PC-3 (cell line): ENCODE measurements at regions not wholly inside any gene's neighbourhood (a gene's known extent, or its start where the extent isn't known, plus 50 kb on each side); places are given as distances from the start of the nearest gene placed in this dataset.

Source experiments
- ATAC-seq: fragments of 200-7000 bp; cut with Tn5 transposase; 2 replicates; pipeline ENCODE4 v1.9.1; 2020; ENCODE audit warnings: mild to moderate bottlenecking, moderate library complexity
- BruUV-seq: library from RNA; stranded (reverse); fragments of 400-500 nt; replicated peaks from 2 replicates; lab custom pipeline; 2021; lab: Mats Ljungman, UMichigan
- CTCF ChIA-PET: fragments of 300-600 bp; sonication (Branson Sonifier 250); formaldehyde crosslinking; loops from one replicate; lab custom pipeline; 2022; ENCODE audit warnings: antibody characterized with exemption; lab: Charles Lee
- POLR2A ChIA-PET: fragments of 300-600 bp; sonication (Branson Sonifier 250); formaldehyde crosslinking; loops from one replicate; lab custom pipeline; 2022; ENCODE audit warnings: antibody characterized with exemption; ENCODE audit not compliant: unreplicated experiment; lab: Charles Lee
- DNase-seq: peaks from one replicate; pipeline ENCODE4 v3.0.0-alpha.2; 2015
- H2AFZ ChIP-seq: fragments of 300-600 bp; sonication (generic); 2 replicates; pipeline ENCODE4 v1.6.0; 2016; ENCODE audit warnings: antibody characterized with exemption, low read length
- H3F3A ChIP-seq: fragments of 300-600 bp; sonication (generic); one replicate; pipeline ENCODE4 v1.6.0; 2017; ENCODE audit warnings: antibody characterized with exemption, low read length, control low read depth, mild to moderate bottlenecking; ENCODE audit not compliant: unreplicated experiment
- H3K27ac ChIP-seq: fragments of 300-600 bp; sonication (generic); 2 replicates; pipeline ENCODE4 v1.5.1; 2016; ENCODE audit warnings: mild to moderate bottlenecking, low read length
- H3K27me3 ChIP-seq: fragments of 300-600 bp; sonication (generic); 2 replicates; pipeline ENCODE4 v1.6.1; 2016; ENCODE audit warnings: low read length, mixed read lengths
- H3K36me3 ChIP-seq: fragments of 300-600 bp; sonication (generic); 2 replicates; pipeline ENCODE4 v1.6.1; 2016; ENCODE audit warnings: low read depth, mixed run types, low read length, mixed read lengths
- H3K4me1 ChIP-seq: fragments of 300-600 bp; sonication (generic); 2 replicates; pipeline ENCODE4 v1.5.1; 2016; ENCODE audit warnings: low read length; ENCODE audit not compliant: insufficient read depth
- H3K4me2 ChIP-seq: fragments of 300-600 bp; sonication (generic); 2 replicates; pipeline ENCODE4 v1.6.0; 2016; ENCODE audit warnings: low read length
- H3K4me3 ChIP-seq: fragments of 300-600 bp; sonication (generic); 2 replicates; pipeline ENCODE4 v1.5.1; 2016; ENCODE audit warnings: mild to moderate bottlenecking, low read length, mixed read lengths
- H3K79me2 ChIP-seq: fragments of 300-600 bp; sonication (generic); 2 replicates; pipeline ENCODE4 v1.6.1; 2017; ENCODE audit warnings: low read length, mixed read lengths
- H3K9ac ChIP-seq: fragments of 300-600 bp; sonication (generic); 2 replicates; pipeline ENCODE4 v1.6.0; 2016; ENCODE audit warnings: mild to moderate bottlenecking, low read length
- H3K9me2 ChIP-seq: fragments of 300-600 bp; sonication (generic); replicated peaks from 2 replicates; pipeline ENCODE4 v1.6.1; 2016; ENCODE audit warnings: mixed run types, low read length, mixed read lengths
- H3K9me3 ChIP-seq: fragments of 300-600 bp; sonication (generic); 2 replicates; pipeline ENCODE4 v1.6.1; 2016; ENCODE audit warnings: low read length, mixed read lengths
- H4K20me1 ChIP-seq: fragments of 300-600 bp; sonication (generic); 2 replicates; pipeline ENCODE4 v1.6.1; 2016; ENCODE audit warnings: low read length, mixed read lengths
- CTCF ChIP-seq: fragments of 300-600 bp; sonication (generic); conservative IDR thresholded peaks from 2 replicates; pipeline ENCODE4 v1.5.1; 2017; ENCODE audit warnings: antibody characterized with exemption, low read depth, mild to moderate bottlenecking, low read length
- EZH2 ChIP-seq: fragments of 300-600 bp; sonication (generic); IDR thresholded peaks from one replicate; pipeline ENCODE4 v1.6.1; 2017; ENCODE audit warnings: antibody characterized with exemption, mild to moderate bottlenecking, low read length; ENCODE audit not compliant: unreplicated experiment
- EZH2phosphoT487 ChIP-seq: fragments of 300-600 bp; sonication (generic); IDR thresholded peaks from 2 replicates; pipeline ENCODE4 v1.6.1; 2018; ENCODE audit warnings: mild to moderate bottlenecking, antibody characterized with exemption, low read length, borderline replicate concordance
- intact Hi-C: fragments of 100-400 bp; cut with micrococcal nuclease; formaldehyde crosslinking; loops from 2 replicates; pipeline ENCODE4 v1.9.0; 2023

- H3K36me3 ChIP-seq = no peaks in the 10 kb centered on the region
- BruUV-seq = no TSS peak
- no peak overlapping the region for H3K9ac ChIP-seq
- H3K27me3 ChIP-seq = no peaks in the 10 kb centered on the region
- no peaks in the 10 kb centered on the region for H3K9me3 ChIP-seq
- no peak overlapping the region for H3K4me2 ChIP-seq
- ATAC-seq = no peak
- H3K4me1 ChIP-seq = no peaks in the 10 kb centered on the region
- intact Hi-C loops = no loop called here
- no peaks in the 10 kb centered on the region for H3K9me2 ChIP-seq
- no peaks in the 10 kb centered on the region for H4K20me1 ChIP-seq
- no peak overlapping the region for H2AFZ ChIP-seq
- POLR2A ChIA-PET = no interaction called here
- no peak for DNase-seq
- no peak for TF ChIP-seq EZH2
- H3K27ac ChIP-seq = no peak overlapping the region
- no peaks in the 10 kb centered on the region for H3F3A ChIP-seq
- H3K79me2 ChIP-seq = no peaks in the 10 kb centered on the region
- no peak overlapping the region for H3K4me3 ChIP-seq
- CTCF ChIA-PET = no interaction called here
Measured at GRCh38 chr16:85316944-85317343, 204.7 kb upstream of the CIBAR2 start.

GRCh38 chr16:85317704-85318103 is 205.4 kb upstream of the CIBAR2 start:
- Histone ChIP-seq H4K20me1 (no peaks in the 10 kb centered on the region), H3K4me2 (no peak overlapping the region), H3K9ac (no peak overlapping the region), H3K9me2 (no peaks in the 10 kb centered on the region), H3F3A (no peaks in the 10 kb centered on the region), H2AFZ (no peak overlapping the region), H3K27ac (no peak overlapping the region), H3K36me3 (no peaks in the 10 kb centered on the region), H3K4me3 (no peak overlapping the region), H3K79me2 (no peaks in the 10 kb centered on the region), H3K9me3 (no peaks in the 10 kb centered on the region), H3K27me3 (no peaks in the 10 kb centered on the region), H3K4me1 (no peaks in the 10 kb centered on the region)
- BruUV-seq = no TSS peak
- POLR2A ChIA-PET = no interaction called here
- CTCF ChIA-PET = interaction anchor here (0.5 kb wide), 1 partner anchor 239 kb away, joined by 3 read pairs; no protein-coding TSS in a partner anchor
- TF ChIP-seq EZH2 = no peak
- TF ChIP-seq EZH2phosphoT487 = no peak
- no peak for TF ChIP-seq CTCF
- DNase-seq = no peak
- intact Hi-C loops = no loop called here
- ATAC-seq = no peak

GRCh38 chr16:85319208-85319983 is 207.1 kb upstream of the CIBAR2 start:
- H3K4me3 ChIP-seq = no peak overlapping the region
- DNase-seq (no peak), ATAC-seq (no peak)
- H3K4me1 ChIP-seq = no peaks in the 10 kb centered on the region
- no peaks in the 10 kb centered on the region for H4K20me1 ChIP-seq
- ChIA-PET CTCF (no interaction called here), POLR2A (no interaction called here)
- no TSS peak for BruUV-seq
- H3K9me2 ChIP-seq = no peaks in the 10 kb centered on the region
- no peak overlapping the region for H2AFZ ChIP-seq
- H3K4me2 ChIP-seq = no peak overlapping the region
- TF ChIP-seq EZH2phosphoT487 = no peak
- no peak for TF ChIP-seq EZH2
- TF ChIP-seq CTCF = no peak
- no peaks in the 10 kb centered on the region for H3K79me2 ChIP-seq
- H3K27ac ChIP-seq = no peak overlapping the region
- no peak overlapping the region for H3K9ac ChIP-seq
- intact Hi-C loops = no loop called here
- H3K36me3 ChIP-seq = no peaks in the 10 kb centered on the region
- no peaks in the 10 kb centered on the region for H3K9me3 ChIP-seq
- no peaks in the 10 kb centered on the region for H3K27me3 ChIP-seq
- no peaks in the 10 kb centered on the region for H3F3A ChIP-seq
